ENCODE measurements at regions not wholly inside any gene's neighbourhood (a gene's known extent, or its start where the extent isn't known, plus 50 kb on each side); places are given as distances from the start of the nearest gene placed in this dataset.

- TF ChIP-seq, protein P1, sequence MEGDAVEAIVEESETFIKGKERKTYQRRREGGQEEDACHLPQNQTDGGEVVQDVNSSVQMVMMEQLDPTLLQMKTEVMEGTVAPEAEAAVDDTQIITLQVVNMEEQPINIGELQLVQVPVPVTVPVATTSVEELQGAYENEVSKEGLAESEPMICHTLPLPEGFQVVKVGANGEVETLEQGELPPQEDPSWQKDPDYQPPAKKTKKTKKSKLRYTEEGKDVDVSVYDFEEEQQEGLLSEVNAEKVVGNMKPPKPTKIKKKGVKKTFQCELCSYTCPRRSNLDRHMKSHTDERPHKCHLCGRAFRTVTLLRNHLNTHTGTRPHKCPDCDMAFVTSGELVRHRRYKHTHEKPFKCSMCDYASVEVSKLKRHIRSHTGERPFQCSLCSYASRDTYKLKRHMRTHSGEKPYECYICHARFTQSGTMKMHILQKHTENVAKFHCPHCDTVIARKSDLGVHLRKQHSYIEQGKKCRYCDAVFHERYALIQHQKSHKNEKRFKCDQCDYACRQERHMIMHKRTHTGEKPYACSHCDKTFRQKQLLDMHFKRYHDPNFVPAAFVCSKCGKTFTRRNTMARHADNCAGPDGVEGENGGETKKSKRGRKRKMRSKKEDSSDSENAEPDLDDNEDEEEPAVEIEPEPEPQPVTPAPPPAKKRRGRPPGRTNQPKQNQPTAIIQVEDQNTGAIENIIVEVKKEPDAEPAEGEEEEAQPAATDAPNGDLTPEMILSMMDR (conservative IDR thresholded peaks at IDR 0.05): no peak
- TF ChIP-seq ZFX (IDR thresholded peaks at IDR 0.05): no peak
Measured at GRCh38 chr4:165584916-165585315, 206.1 kb downstream of the CPE start.
